OCI-LY1 (cell line): ENCODE measurements at regions not wholly inside any gene's neighbourhood (a gene's known extent, or its start where the extent isn't known, plus 50 kb on each side); places are given as distances from the start of the nearest gene placed in this dataset.

Experiments
- H2AFZ ChIP-seq: fragments of 200-600 bp; sonication (generic), shearing (Covaris generic); 2 replicates; pipeline ENCODE4 v1.6.0; 2014; ENCODE audit warnings: antibody characterized with exemption, mild to moderate bottlenecking, low read length
- H3F3A ChIP-seq: fragments of 200-600 bp; sonication (generic), shearing (Covaris generic); 2 replicates; pipeline ENCODE4 v1.6.0; 2014; ENCODE audit warnings: mild to moderate bottlenecking, antibody characterized with exemption, low read length, moderate library complexity; ENCODE audit not compliant: insufficient read depth
- H3K27ac ChIP-seq: fragments of 200-600 bp; sonication (generic); 2 replicates; pipeline ENCODE4 v1.5.1; 2014; ENCODE audit warnings: low read length, mixed run types, mild to moderate bottlenecking, low read depth; ENCODE audit not compliant: poor library complexity, severe bottlenecking
- H3K27me3 ChIP-seq: fragments of 200-600 bp; sonication (generic); 2 replicates; pipeline ENCODE4 v1.6.0; 2014; ENCODE audit warnings: antibody characterized with exemption, mild to moderate bottlenecking, low read length, moderate library complexity; ENCODE audit not compliant: insufficient read depth
- H3K36me3 ChIP-seq: fragments of 200-600 bp; sonication (generic); 2 replicates; pipeline ENCODE4 v1.6.1; 2014; ENCODE audit warnings: mild to moderate bottlenecking, antibody characterized with exemption, low read length, moderate library complexity, mixed read lengths; ENCODE audit not compliant: insufficient read depth
- H3K4me1 ChIP-seq: fragments of 200-600 bp; sonication (generic); 2 replicates; pipeline ENCODE4 v1.5.1; 2014; ENCODE audit warnings: mild to moderate bottlenecking, low read length, moderate library complexity; ENCODE audit not compliant: insufficient read depth, severe bottlenecking
- H3K4me2 ChIP-seq: fragments of 200-600 bp; sonication (generic), shearing (Covaris generic); 2 replicates; pipeline ENCODE4 v1.6.1; 2014; ENCODE audit warnings: low read length
- H3K4me3 ChIP-seq: fragments of 200-600 bp; sonication (generic); 2 replicates; pipeline ENCODE4 v1.5.1; 2014; ENCODE audit warnings: low read length, low read depth, mild to moderate bottlenecking, mixed read lengths; ENCODE audit not compliant: poor library complexity, severe bottlenecking
- H3K79me2 ChIP-seq: fragments of 200-600 bp; shearing (Covaris generic); 2 replicates; pipeline ENCODE4 v1.6.1; 2016; ENCODE audit warnings: mixed run types, low read length, mixed read lengths; ENCODE audit not compliant: insufficient read depth
- H3K9ac ChIP-seq: fragments of 200-600 bp; sonication (generic), shearing (Covaris generic); 2 replicates; pipeline ENCODE4 v1.6.1; 2014; ENCODE audit warnings: mild to moderate bottlenecking, low read length, mixed read lengths
- H3K9me2 ChIP-seq: fragments of 200-600 bp; sonication (generic), shearing (Covaris generic); 2 replicates; pipeline ENCODE4 v1.6.1; 2014; ENCODE audit warnings: low read depth, mild to moderate bottlenecking, low read length, mixed read lengths
- H3K9me3 ChIP-seq: fragments of 200-600 bp; shearing (Covaris generic); 2 replicates; pipeline ENCODE4 v1.6.1; 2014; ENCODE audit warnings: low read length, mixed read lengths
- H4K20me1 ChIP-seq: fragments of 200-600 bp; sonication (generic), shearing (Covaris generic); 2 replicates; pipeline ENCODE4 v1.6.0; 2016; ENCODE audit warnings: mild to moderate bottlenecking, low read length; ENCODE audit not compliant: insufficient read depth
- EZH2 ChIP-seq: fragments of 200-600 bp; sonication (generic), shearing (Covaris generic); IDR thresholded peaks from 2 replicates; pipeline ENCODE4 v1.8.0; 2017; ENCODE audit warnings: borderline replicate concordance, mixed run types, mild to moderate bottlenecking, antibody characterized with exemption, low read length, moderate library complexity, mixed read lengths
- TF ChIP-seq, protein P1 (sequence below): fragments of 200-600 bp; sonication (generic), shearing (Covaris generic); IDR thresholded peaks from 2 replicates; pipeline ENCODE4 v1.5.1; 2017; ENCODE audit warnings: mild to moderate bottlenecking, antibody characterized with exemption, low read length, moderate library complexity, mixed read lengths

DNA sequence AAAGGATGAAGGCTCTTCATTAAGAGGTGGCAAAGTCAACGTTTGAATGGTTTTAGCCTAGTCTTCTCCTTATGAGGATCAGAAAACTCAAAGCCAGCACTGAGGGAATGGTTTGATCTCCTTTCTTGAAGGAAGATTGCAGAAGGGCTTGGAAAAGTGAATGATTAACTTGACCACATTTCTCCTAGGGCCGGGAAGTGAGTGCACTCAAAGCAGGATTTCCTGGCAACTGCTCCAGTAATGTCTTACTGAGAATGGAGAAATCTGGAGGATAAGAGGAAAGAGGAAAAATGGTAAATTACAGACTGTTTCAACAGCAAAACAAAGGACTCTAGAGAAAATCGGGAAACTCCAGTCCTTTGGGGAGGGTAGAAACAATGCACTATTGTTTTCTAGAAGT lies 189.0 kb upstream of the FOXA2 start:
- no peak overlapping the region for H3K27ac ChIP-seq
- no peak overlapping the region for H2AFZ ChIP-seq
- H3K4me2 ChIP-seq = no peak overlapping the region

DNA sequence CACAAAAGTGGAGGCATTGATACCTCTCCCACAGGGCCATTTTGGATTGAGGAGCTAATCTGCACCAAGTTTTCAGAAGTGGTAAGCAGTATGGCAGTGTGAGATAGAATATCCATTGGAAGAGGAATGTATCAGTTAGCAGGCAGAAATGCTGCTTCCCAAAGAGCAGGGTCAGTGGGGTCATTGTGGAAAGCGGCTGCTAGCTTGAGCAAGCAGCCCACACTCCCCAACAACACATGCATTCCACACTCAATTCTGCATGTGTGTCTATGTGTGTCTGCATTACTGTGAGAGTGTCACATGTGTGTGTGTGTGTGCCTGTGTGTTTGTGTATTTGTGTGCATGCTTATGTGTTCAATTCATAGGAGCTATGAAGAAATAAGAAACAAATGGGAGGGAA lies 190.9 kb upstream of the FOXA2 start:
- Histone ChIP-seq H3K4me3 (no peak overlapping the region), H3K27me3 (no peaks in the 10 kb centered on the region), H3K9ac (no peak overlapping the region), H3K9me3 (no peaks in the 10 kb centered on the region), H4K20me1 (no peaks in the 10 kb centered on the region), H3K79me2 (no peaks in the 10 kb centered on the region), H3K4me2 (no peak overlapping the region), H3K27ac (no peak overlapping the region), H2AFZ (no peak overlapping the region), H3F3A (no peaks in the 10 kb centered on the region), H3K9me2 (no peaks in the 10 kb centered on the region), H3K4me1 (no peaks in the 10 kb centered on the region), H3K36me3 (no peaks in the 10 kb centered on the region)
- TF ChIP-seq EZH2 = no peak
- TF ChIP-seq, protein P1, sequence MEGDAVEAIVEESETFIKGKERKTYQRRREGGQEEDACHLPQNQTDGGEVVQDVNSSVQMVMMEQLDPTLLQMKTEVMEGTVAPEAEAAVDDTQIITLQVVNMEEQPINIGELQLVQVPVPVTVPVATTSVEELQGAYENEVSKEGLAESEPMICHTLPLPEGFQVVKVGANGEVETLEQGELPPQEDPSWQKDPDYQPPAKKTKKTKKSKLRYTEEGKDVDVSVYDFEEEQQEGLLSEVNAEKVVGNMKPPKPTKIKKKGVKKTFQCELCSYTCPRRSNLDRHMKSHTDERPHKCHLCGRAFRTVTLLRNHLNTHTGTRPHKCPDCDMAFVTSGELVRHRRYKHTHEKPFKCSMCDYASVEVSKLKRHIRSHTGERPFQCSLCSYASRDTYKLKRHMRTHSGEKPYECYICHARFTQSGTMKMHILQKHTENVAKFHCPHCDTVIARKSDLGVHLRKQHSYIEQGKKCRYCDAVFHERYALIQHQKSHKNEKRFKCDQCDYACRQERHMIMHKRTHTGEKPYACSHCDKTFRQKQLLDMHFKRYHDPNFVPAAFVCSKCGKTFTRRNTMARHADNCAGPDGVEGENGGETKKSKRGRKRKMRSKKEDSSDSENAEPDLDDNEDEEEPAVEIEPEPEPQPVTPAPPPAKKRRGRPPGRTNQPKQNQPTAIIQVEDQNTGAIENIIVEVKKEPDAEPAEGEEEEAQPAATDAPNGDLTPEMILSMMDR = no peak

More for the DNA sequence above, 189.0 kb upstream of the FOXA2 start:
- no peak overlapping the region for H3K9ac ChIP-seq
- no peaks in the 10 kb centered on the region for H4K20me1 ChIP-seq
- no peaks in the 10 kb centered on the region for H3K27me3 ChIP-seq
- no peaks in the 10 kb centered on the region for H3K9me2 ChIP-seq
- H3K36me3 ChIP-seq = no peaks in the 10 kb centered on the region
- H3K4me3 ChIP-seq = no peak overlapping the region
- no peaks in the 10 kb centered on the region for H3F3A ChIP-seq
- H3K4me1 ChIP-seq = no peaks in the 10 kb centered on the region
- no peaks in the 10 kb centered on the region for H3K79me2 ChIP-seq
- H3K9me3 ChIP-seq = no peaks in the 10 kb centered on the region
- TF ChIP-seq, protein P1 = no peak
- TF ChIP-seq EZH2 = no peak

DNA sequence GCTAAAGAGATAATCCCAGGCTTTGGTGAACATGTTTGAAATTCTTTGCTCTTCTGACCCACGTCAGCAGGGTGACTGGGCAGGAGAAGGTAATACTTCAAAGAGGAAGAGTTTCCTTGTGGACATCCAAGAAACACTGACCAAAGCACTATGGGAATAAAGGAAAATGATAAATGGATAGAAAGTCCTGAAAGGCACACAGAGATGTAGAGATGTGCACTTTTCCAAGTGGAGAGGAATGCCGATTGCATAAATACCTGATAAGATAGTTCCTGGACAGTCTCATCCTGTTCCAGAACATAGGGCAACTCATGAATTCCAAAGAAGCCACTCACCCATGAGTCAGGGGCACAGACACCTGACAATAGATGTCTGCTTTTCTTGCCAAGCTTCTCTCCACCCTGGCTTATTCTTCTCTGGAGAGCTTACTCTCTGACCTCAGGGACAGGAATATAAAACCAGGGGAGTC lies 191.3 kb upstream of the FOXA2 start:
- no peak overlapping the region for H3K27ac ChIP-seq

More for the DNA sequence above, 191.3 kb upstream of the FOXA2 start:
- H3K27me3 ChIP-seq = no peaks in the 10 kb centered on the region
- no peaks in the 10 kb centered on the region for H4K20me1 ChIP-seq
- no peaks in the 10 kb centered on the region for H3K4me1 ChIP-seq
- no peaks in the 10 kb centered on the region for H3K36me3 ChIP-seq
- H3K79me2 ChIP-seq = no peaks in the 10 kb centered on the region
- TF ChIP-seq EZH2 = no peak
- TF ChIP-seq, protein P1 = no peak
- no peaks in the 10 kb centered on the region for H3K9me3 ChIP-seq
- H3F3A ChIP-seq = no peaks in the 10 kb centered on the region
- H3K4me2 ChIP-seq = no peak overlapping the region
- no peak overlapping the region for H3K9ac ChIP-seq
- no peaks in the 10 kb centered on the region for H3K9me2 ChIP-seq
- H3K4me3 ChIP-seq = no peak overlapping the region
- H2AFZ ChIP-seq = no peak overlapping the region
